Endodermal cell (in vitro differentiated cells): ENCODE measurements at regions not wholly inside any gene's neighbourhood (a gene's known extent, or its start where the extent isn't known, plus 50 kb on each side); places are given as distances from the start of the nearest gene placed in this dataset.

Experiments used
- DNase-seq: peaks from one replicate; pipeline ENCODE4 v3.0.0-alpha.2; 2017
- H3K27ac ChIP-seq: 2 replicates; pipeline ENCODE4 v1.5.1; 2013; ENCODE audit warnings: mild to moderate bottlenecking, low read depth, low read length, moderate library complexity
- H3K27me3 ChIP-seq: 2 replicates; pipeline ENCODE4 v1.6.1; 2013; ENCODE audit warnings: mild to moderate bottlenecking, low read length, moderate library complexity; ENCODE audit not compliant: insufficient read depth, control insufficient read depth, poor library complexity, severe bottlenecking
- H3K36me3 ChIP-seq: 2 replicates; pipeline ENCODE4 v1.7.0; 2013; ENCODE audit warnings: mild to moderate bottlenecking, low read length, moderate library complexity; ENCODE audit not compliant: control insufficient read depth, insufficient read depth
- H3K4me1 ChIP-seq: one replicate; pipeline ENCODE4 v1.7.0; 2013; ENCODE audit warnings: low read length; ENCODE audit not compliant: control insufficient read depth, insufficient read depth
- H3K4me3 ChIP-seq: 2 replicates; pipeline ENCODE4 v1.5.1; 2013; ENCODE audit warnings: mild to moderate bottlenecking, low read length, moderate library complexity
- H3K9ac ChIP-seq: 2 replicates; pipeline ENCODE4 v1.6.1; 2013; ENCODE audit warnings: mild to moderate bottlenecking, low read length, moderate library complexity; ENCODE audit not compliant: poor library complexity, severe bottlenecking; ENCODE audit errors: extremely low read depth
- H3K9me3 ChIP-seq: 2 replicates; pipeline ENCODE4 v1.6.1; 2013; ENCODE audit warnings: mild to moderate bottlenecking, low read length, moderate library complexity; ENCODE audit not compliant: control insufficient read depth
- H3K27ac Mint-ChIP-seq: 2 replicates; pipeline ENCODE4 v1.8.0; 2020; ENCODE audit warnings: mixed read lengths
- H3K27me3 Mint-ChIP-seq: 2 replicates; pipeline ENCODE4 v1.8.0; 2021; ENCODE audit warnings: mild to moderate bottlenecking, mixed read lengths; ENCODE audit not compliant: insufficient read depth
- H3K36me3 Mint-ChIP-seq: 2 replicates; pipeline ENCODE4 v1.8.0; 2020; ENCODE audit warnings: low read depth, mixed read lengths
- H3K4me1 Mint-ChIP-seq: 2 replicates; pipeline ENCODE4 v1.8.0; 2020; ENCODE audit warnings: mixed read lengths
- H3K4me3 Mint-ChIP-seq: 2 replicates; pipeline ENCODE4 v1.8.0; 2020; ENCODE audit warnings: mild to moderate bottlenecking, moderate library complexity, mixed read lengths
- H3K9me3 Mint-ChIP-seq: 2 replicates; pipeline ENCODE4 v1.8.0; 2020; ENCODE audit warnings: mild to moderate bottlenecking, mixed read lengths
- WGBS, 2 experiments: methylation state at CpG; one replicate each; pipeline versions ENCODE4 v1.1.5 to v1.1.7; 2013; ENCODE audit warnings: missing lambda C conversion rate in 2 of 2, mixed read lengths in 1 of 2; ENCODE audit not compliant: insufficient coverage in 1 of 2, insufficient read length in 1 of 2; 5-methylcytosine and 5-hydroxymethylcytosine counted together
- TF ChIP-seq, protein P1 (sequence below): fragments of 200-600 bp; sonication (generic); conservative IDR thresholded peaks from 2 replicates; pipeline ENCODE4 v1.5.0; 2021; ENCODE audit warnings: antibody characterized with exemption, mild to moderate bottlenecking

GRCh38 chr2:150925611-150926010, 336.1 kb downstream of the RBM43 start:
- Mint-ChIP-seq H3K4me3 (no peak overlapping the region), H3K36me3 (no peaks in the 10 kb centered on the region), H3K9me3 (peaks cover 2% of the 10 kb centered on the region), H3K27ac (no peak overlapping the region), H3K4me1 (no peaks in the 10 kb centered on the region), H3K27me3 (no peaks in the 10 kb centered on the region)
- H3K4me1 ChIP-seq: no peaks in the 10 kb centered on the region
- H3K9ac ChIP-seq: no peak overlapping the region
- H3K27ac ChIP-seq: no peak overlapping the region
- H3K27me3 ChIP-seq: no peaks in the 10 kb centered on the region
- no peaks in the 10 kb centered on the region for H3K36me3 ChIP-seq
- H3K4me3 ChIP-seq: no peak overlapping the region
- DNase-seq: no peak
- TF ChIP-seq, protein P1, sequence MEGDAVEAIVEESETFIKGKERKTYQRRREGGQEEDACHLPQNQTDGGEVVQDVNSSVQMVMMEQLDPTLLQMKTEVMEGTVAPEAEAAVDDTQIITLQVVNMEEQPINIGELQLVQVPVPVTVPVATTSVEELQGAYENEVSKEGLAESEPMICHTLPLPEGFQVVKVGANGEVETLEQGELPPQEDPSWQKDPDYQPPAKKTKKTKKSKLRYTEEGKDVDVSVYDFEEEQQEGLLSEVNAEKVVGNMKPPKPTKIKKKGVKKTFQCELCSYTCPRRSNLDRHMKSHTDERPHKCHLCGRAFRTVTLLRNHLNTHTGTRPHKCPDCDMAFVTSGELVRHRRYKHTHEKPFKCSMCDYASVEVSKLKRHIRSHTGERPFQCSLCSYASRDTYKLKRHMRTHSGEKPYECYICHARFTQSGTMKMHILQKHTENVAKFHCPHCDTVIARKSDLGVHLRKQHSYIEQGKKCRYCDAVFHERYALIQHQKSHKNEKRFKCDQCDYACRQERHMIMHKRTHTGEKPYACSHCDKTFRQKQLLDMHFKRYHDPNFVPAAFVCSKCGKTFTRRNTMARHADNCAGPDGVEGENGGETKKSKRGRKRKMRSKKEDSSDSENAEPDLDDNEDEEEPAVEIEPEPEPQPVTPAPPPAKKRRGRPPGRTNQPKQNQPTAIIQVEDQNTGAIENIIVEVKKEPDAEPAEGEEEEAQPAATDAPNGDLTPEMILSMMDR: no peak
- H3K9me3 ChIP-seq: no peaks in the 10 kb centered on the region

GRCh38 chr2:150924878-150925277, 336.8 kb downstream of the RBM43 start:
- TF ChIP-seq, protein P1: no peak
- Histone ChIP-seq H3K4me1 (no peaks in the 10 kb centered on the region), H3K9me3 (no peaks in the 10 kb centered on the region), H3K4me3 (no peak overlapping the region), H3K27ac (no peak overlapping the region), H3K36me3 (no peaks in the 10 kb centered on the region), H3K9ac (no peak overlapping the region), H3K27me3 (no peaks in the 10 kb centered on the region)
- Mint-ChIP-seq H3K4me1 (no peaks in the 10 kb centered on the region), H3K27ac (no peak overlapping the region), H3K36me3 (no peaks in the 10 kb centered on the region), H3K27me3 (no peaks in the 10 kb centered on the region), H3K4me3 (no peak overlapping the region), H3K9me3 (peaks cover 2% of the 10 kb centered on the region)
- no peak for DNase-seq
- 56 to 79% methylated on average over 5 of the region's 5 CpGs for WGBS, 2 experiments

DNA sequence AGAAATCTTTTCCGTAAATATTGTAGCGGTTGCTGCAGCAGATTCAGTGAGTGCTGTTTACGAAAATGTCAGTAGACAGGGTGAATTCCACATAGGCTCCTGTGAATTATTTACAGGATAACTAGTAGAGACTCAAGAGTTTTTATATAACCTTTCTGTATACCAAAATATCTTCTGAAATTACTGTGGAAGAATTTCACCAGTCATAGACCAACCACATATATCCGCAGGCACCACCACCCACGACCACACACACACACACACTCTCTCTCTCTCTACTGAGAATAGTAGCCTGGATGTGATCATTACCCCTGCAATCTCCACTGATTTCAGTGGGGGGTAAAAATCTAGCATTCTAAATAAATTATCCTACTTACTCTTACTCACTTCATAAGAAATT, 341.8 kb downstream of the RBM43 start:
- H3K27ac ChIP-seq: no peak overlapping the region
- Mint-ChIP-seq H3K27ac (no peak overlapping the region), H3K4me3 (no peak overlapping the region), H3K9me3 (peaks cover 2% of the 10 kb centered on the region), H3K4me1 (no peaks in the 10 kb centered on the region), H3K36me3 (no peaks in the 10 kb centered on the region), H3K27me3 (no peaks in the 10 kb centered on the region)
- no peaks in the 10 kb centered on the region for H3K27me3 ChIP-seq
- no peaks in the 10 kb centered on the region for H3K4me1 ChIP-seq
- no peak overlapping the region for H3K4me3 ChIP-seq
- WGBS, 2 experiments: 92 to 100% methylated on average over 3 to 5 of the region's 5 CpGs
- no peak overlapping the region for H3K9ac ChIP-seq
- DNase-seq: no peak
- no peaks in the 10 kb centered on the region for H3K36me3 ChIP-seq
- H3K9me3 ChIP-seq: no peaks in the 10 kb centered on the region
- TF ChIP-seq, protein P1: no peak
